Activated naive CD4-positive, alpha-beta T cell treated with Interleukin-2 at 50 U/mL for 16 hours (primary cell): ENCODE measurements at regions not wholly inside any gene's neighbourhood (a gene's known extent, or its start where the extent isn't known, plus 50 kb on each side); places are given as distances from the start of the nearest gene placed in this dataset.

Experiments used
- DNase-seq: peaks from one replicate; pipeline ENCODE4 v3.0.0-alpha.2; 2020

DNA sequence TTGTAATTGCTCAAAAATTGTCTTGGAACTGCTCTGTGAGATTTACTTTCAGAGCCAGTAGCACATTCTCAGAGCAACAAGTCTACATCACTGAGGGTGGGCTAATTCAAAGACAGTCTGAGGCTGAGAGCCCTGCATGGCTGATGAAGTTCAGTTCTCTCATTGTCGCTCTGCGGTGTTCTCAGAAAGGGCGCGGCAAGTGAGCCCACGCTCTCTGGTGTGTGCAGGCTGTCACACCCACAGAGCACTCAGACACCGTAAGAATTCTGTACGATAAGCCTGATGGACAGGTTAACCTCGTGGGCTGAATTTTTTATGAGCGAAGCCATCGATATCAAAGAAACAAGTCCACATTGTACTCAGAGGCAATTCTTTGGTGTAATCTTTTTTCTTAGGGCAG lies 557.8 kb downstream of the HACE1 start:
- no peak for DNase-seq

GRCh38 chr6:104286641-104287040 lies 573.1 kb downstream of the HACE1 start:
- DNase-seq = no peak

- no peak for DNase-seq
Measured at GRCh38 chr6:104284872-104285271, 574.8 kb downstream of the HACE1 start.

- no peak for DNase-seq
Measured at GRCh38 chr6:104282581-104282980, 577.1 kb downstream of the HACE1 start.

DNA sequence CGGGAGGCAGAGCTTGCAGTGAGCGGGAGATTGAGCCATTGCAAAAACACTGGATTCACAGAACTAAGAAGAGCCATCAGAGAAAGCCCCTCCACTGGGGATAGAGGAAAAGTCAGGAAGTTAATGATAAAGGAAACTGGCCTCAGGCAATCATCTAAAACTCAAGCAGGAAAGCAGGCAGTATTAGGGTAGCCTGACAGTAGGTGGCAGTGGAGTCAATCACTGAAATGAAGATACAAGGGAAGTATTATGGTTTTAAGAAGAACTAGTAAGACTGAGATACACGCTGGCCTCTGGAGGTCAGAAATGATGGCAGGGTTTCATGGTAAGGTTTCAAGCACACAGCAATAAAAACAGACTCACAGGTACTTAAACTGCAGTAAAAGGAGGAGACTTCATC lies 578.3 kb downstream of the HACE1 start:
- no peak for DNase-seq

- DNase-seq = no peak
Measured at GRCh38 chr6:104268389-104268788, 591.3 kb downstream of the HACE1 start.

GRCh38 chr6:104266922-104267321 lies 592.8 kb downstream of the HACE1 start:
- DNase-seq = no peak

DNA sequence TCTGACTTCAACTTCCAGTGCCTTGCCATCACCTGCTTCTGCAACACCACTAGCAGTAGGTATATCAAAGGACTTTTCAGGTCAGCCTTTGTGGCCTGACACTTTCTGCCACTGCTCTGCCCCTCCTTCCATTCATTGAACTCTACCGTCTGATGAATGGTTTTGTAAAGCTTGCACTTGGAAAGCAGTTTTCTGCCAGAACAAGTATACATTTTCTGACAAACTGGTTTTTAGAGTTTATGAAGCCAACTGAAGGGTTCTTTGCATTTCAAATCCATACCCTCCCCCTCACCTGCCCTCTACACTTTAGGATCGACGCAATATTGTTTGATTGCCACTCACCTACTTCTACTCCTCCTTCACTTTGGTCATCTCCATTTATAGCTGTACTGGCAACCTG lies 603.1 kb downstream of the HACE1 start:
- no peak for DNase-seq

DNA sequence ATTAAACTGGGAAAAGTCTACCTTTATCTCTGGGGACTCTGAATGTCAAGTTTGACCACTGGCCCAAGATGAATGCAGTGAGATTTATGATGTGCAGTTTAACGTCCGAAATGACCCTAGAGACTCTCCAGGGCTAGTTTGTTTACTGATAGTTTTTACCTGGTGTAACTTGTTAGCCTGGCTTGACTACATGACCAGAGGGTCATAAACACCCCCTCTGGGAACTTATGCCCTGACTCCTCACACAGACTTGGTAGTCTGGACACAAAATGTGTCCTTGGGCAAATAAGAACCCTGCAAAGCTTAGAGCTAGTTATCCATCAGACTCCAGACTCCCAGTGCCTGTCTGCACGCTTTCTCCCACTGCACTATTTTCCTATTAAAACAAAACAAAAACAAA lies 606.5 kb downstream of the HACE1 start:
- DNase-seq = no peak

GRCh38 chr6:104252276-104252675 lies 607.4 kb downstream of the HACE1 start:
- DNase-seq = no peak

DNA sequence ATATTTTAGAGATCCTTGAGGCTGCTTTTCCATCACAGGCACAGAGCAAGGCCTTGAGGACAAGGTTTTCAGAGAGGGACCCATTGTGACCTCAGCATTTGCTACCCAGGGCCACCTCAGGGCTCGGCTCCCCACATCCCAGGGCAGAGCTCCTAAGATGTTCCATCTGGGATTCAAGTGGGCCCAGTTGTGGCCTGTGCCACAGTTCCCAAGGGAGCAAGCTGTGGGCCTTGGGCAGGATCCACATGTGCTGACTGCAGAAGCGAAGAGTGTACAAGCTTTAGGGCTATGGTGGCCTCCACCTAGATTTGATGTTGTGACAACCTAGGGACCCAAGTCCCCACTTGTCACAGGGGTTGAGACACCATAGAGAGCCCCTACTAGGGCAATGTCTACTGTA lies 608.1 kb downstream of the HACE1 start:
- DNase-seq = no peak

DNA sequence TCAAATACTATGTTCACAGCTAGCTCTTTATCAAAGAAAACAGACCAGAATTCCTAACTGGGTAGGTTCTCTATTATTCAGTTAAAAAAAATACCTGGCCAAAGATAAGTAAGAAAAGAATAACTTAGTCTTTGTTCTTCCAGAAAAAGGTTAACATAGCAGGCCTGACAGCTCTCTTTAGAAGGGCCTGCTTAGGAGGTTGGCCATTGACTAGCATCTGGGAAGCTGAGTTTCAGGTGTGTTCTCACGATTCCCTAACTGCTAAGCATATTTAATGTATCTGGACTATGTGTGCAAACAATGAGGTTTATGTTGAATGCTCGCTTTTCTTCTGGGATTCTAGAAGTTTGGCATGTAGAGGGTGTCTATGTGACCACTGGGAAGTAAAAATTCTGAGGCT lies 618.9 kb downstream of the HACE1 start:
- DNase-seq = no peak

- DNase-seq = no peak
Measured at GRCh38 chr6:104239971-104240370, 619.7 kb downstream of the HACE1 start.

GRCh38 chr6:104229057-104229456 lies 630.7 kb downstream of the HACE1 start:
- DNase-seq = no peak

DNA sequence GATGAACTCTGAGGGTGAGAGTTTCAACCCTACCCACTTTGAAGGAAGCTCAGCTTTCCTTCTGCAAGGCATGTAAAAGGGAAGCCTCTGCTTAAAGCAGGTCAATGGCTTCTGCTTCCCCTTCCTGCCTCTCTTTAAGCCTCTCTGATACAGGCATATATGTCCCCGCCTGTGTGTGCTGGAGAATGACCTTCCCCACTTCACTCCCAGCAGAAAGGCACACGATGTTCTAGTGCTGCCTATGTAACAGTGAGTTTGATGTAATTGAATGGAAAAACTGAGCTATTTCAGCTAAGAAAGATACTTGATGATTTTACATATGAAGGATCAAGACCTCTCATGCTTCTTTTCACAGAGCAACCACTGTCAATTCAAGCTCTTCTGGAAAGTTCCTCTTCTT lies 632.2 kb downstream of the HACE1 start:
- no peak for DNase-seq

DNA sequence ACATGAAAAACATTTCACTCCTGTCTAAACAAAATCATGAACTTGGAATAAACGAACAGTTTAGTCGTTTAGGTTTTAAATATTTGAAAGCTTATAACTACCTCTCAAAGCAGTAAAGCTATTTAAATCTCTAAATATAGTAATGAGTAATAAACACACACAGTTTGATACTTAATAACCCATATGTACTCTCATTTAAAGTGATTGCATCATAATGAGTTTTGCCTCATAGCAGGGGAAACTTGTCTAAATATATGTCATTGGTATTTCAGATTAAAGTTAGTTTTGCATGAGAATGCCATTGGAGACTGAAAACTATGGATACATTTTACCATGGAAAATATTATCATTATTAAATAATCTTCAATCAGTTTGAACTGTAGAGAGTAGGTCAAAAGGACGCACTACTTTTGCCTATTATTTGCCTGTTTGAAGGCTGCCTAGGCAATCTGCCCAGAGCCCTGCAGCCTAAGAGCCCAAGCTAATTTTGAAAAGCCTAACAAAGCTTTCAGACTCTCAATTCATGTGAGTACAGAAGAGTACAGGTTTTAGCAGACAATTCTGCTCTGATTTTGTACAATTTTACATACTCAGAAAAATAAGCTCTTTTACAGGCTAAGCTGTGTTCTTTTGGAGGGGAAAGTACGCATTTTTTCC lies 632.8 kb downstream of the HACE1 start:
- no peak for DNase-seq

DNA sequence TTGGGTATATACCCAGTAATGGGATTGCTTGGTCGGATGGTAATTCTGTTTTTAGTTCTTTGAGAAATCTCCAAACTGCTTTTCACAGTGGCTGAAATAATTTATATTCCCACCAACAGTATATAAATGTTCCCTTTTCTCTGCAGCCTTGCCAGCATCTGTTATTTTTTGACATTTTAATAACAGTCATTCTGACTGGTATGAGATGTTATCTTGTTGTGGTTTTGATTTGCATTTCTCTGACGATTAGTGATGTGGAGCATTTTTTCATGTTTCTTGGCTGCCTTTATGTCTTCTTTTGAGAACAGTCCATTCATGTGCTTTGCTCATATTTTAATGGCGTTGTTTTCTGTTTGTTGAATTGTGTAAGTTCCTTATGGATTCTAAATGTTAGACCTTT lies 641.6 kb downstream of the HACE1 start:
- no peak for DNase-seq

- DNase-seq = no peak
Measured at GRCh38 chr6:104214901-104215300, 644.8 kb downstream of the HACE1 start.

DNA sequence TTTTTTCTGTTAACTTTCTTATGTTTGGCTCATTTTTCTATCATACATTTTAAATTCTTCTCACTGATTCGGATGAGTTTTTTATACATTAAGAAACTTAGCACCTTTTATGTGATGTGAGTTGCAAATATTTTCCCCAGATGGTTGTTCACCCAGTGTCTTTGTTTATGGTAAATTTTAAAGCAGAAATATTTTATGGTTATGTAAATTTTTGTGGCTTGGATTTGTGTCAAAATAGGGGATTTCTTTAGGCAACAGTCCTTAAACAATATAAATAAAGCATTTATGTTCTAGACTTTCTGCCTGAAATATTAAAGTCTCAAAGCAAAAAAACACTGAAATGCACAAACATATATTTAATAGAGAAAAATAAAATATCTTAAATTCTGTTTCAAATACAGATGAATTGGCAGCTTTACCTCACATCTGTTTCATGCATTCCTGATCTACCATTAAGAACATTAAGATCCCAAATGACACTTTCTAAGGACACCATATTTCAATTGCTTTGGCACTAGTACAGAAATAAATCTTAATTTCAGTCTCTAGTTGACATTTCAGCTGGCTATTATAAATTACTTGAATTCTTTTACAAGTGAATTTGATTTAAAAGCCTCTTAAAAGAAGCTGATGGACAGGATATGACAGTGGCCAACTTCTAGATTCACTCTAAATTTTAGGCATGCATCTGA lies 646.6 kb downstream of the HACE1 start:
- DNase-seq = no peak

DNA sequence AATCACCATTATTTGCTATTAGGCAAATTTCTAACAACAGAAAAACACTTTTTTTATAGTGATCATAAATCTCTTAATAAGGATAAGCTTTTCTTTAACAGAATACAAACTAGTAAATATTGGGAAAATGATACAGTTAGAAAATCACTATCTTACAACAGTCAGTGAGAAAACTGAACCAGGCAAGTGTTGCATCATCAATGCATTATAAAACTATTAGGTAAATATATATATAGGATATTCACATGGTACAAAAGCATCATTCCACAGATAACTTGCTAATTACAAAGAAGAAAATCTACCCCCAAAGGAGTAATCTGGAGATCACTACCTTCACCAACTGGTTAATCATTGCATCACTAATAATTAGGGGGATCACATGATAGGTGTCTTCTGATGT lies 652.1 kb downstream of the HACE1 start:
- DNase-seq = no peak

- no peak for DNase-seq
Measured at GRCh38 chr6:104201557-104201956, 658.2 kb downstream of the HACE1 start.

DNA sequence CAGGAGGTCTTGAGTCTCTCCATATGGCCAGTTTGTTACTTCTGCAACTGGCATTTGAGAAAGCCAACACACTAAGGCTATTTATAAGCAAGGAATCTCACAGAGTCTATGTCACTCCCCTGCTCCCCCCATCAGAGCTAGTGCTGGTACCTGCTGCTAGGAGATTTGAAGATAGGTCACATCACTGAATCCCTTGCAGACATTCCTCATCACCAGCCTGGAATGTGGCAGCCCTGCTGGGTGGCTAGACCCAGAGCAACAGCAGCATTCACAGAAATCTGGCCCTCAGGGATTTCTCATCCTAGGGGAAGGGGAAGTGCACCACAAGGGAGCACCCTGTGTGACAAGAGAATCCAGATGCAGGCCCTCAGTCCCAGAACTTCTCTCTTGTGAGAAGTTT lies 672.1 kb downstream of the HACE1 start:
- no peak for DNase-seq

- no peak for DNase-seq
Measured at GRCh38 chr6:104186831-104187230, 672.9 kb downstream of the HACE1 start.

GRCh38 chr6:104183816-104184435 lies 675.8 kb downstream of the HACE1 start:
- no peak for DNase-seq

DNA sequence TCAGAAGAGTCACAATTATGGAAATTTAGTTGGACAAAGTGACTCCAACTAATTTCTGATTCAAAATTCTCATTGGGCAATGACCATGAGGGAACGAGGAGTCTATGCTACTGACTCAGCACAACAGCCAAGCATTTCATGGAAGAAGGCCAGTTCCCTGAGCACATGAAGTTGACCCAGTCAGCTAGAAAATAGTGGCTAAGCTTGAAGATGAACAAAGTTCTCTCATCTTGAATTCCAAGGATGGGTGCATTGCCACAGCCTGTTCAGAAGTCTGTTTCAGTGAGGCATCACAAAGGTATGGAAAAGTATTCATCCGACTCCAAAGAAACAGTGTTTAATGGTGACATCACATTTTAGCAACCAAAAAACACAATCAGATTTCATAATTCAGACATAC lies 676.9 kb downstream of the HACE1 start:
- DNase-seq = no peak
